Fibroblast of peridontal ligament (primary cell): ENCODE measurements at regions not wholly inside any gene's neighbourhood (a gene's known extent, or its start where the extent isn't known, plus 50 kb on each side); places are given as distances from the start of the nearest gene placed in this dataset.

Experiments used
- DNase-seq: peaks from one replicate; pipeline ENCODE4 v3.0.0-alpha.2; 2010; ENCODE audit errors: extremely low read depth

GRCh38 chr4:134364928-134365327 lies 163.3 kb upstream of the PABPC4L start:
- no peak for DNase-seq

DNA sequence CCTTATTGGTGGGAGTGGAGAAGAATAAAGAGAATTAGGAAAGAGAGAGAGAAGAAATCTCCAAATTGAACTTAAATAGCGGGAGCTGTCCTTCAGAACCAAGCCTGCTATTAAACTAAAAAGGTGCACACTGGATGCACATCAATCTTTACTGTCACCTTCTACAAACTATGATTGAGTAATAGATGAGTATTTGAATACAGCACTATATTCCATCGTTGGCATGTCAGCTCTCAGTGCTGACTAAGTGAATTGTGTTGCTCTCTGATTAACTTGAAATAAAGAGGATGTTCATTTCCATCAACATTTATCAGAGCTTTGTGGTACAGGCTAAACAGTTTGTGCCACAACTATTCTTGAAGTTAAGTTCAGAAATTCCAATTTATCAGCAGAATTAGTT lies 143.7 kb upstream of the PABPC4L start:
- no peak for DNase-seq

DNA sequence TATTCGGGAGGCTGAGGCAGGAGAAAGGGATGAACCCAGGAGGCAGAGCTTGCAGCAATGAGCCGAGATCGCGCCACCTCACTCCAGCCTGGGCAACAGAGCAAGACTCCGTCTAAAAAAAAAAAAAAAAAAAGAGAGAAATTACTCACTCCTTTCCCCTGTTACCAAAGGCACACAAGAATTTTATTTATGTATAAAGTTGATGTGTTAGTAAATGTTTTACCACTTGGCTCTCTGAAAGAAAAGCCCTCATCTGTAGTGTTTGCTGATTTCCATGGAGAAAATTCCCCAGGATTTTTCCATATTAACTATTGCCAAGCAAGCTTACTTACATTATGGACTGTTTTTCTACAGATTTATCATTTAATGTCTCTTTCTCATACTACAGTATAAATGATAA lies 142.1 kb upstream of the PABPC4L start:
- no peak for DNase-seq

GRCh38 chr4:134343081-134343480 lies 141.5 kb upstream of the PABPC4L start:
- no peak for DNase-seq

GRCh38 chr4:134337574-134337973 lies 136.0 kb upstream of the PABPC4L start:
- DNase-seq: no peak

DNA sequence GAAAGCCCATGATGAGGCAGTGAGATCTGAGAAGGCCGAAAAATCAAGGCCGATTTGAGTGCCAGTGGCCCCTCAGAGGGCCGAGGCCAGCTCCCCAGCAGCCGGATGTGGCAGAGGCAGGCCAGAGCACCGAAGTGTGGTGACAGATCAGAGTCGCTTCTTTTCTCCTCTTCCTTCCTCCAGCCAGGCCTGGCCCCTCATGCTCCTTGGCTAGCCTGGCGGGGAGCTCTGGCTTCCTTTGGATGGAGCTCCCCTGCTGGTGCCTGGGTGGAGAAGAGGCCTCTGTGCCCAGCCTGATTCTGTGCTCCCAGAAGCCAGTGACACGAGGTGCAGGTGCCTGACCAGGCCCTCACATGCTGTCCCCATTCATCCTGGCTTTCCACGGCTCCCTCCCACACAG lies 127.2 kb upstream of the PABPC4L start:
- no peak for DNase-seq

DNA sequence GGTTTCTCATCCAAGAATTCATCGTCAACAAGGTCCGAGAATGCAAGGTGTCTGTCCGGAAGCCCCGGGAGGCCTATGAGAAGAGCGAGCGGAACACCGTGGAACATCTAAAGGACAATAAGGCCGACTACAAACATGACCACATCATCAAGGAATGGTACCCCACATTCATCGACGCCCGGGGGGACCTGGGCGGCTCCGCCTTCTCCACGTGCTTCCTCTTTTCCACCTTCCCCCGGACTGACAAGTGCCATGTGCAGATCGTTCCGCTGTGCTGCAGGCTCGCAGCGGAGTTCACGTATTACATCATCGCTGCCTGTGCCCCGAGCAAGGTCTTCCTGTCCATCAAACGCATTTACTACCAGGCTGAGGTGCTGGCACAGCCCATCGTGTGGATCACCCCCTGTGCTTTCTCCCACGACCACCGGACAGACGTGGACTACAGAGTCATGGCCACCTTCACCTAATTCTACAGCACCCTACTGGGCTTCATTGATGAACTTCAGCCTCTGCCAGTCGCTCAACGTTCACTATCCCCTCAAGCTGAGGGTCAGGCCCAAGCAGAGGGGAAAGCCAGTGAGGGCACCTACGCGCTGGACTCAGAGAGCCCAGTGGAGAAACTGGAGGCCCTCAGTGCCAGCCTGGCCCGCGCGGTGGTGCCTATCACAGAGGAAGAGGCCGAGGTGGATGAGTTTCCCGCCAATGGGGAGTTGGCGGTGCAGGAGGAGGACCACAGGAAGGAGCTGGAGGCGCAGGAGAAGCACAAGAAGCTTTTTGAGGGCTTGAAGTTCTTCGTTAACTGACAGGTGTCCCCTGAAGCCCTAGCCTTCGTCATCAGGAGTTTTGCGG lies 125.9 kb upstream of the PABPC4L start:
- DNase-seq: no peak

DNA sequence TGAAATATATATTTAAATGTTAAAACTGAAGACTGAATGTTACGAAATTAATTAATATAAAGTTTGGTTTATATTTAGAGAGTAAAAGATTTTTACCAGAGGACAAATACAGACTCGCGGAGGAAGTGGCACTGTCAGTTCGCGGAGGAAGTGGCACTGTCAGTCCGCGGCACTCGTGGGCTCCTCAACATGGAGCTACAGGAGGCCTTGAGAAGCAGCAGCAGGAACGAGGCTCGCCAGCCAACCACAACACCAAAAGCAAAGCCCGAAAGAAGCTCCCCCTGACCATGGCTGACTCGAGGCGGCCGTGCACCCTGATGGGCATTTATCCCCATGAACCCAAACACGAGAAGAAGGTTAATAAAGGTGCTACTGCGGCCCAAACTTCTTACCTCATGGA lies 125.3 kb upstream of the PABPC4L start:
- no peak for DNase-seq

GRCh38 chr4:134324179-134324578 lies 122.6 kb upstream of the PABPC4L start:
- no peak for DNase-seq

DNA sequence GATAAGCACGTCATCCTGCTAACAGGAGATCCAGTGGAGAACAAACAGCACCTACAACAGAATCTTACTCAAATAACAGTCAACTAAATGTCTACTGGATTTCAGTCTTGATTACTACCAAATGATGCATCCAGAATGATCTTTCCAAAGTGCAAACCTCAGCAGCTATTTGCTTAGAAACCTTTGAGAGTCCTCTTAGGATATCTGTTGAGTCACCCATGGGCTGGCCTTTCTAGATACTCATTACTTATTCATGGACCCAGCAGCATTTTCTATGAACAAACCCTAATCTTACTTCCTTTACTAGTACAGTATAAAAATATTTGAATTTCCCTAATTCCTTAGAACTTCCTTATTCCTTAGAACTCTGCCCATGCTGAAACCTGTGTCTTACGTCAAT lies 118.5 kb upstream of the PABPC4L start:
- peak; percentile 36 for DNase-seq

GRCh38 chr4:134313591-134313990 lies 112.0 kb upstream of the PABPC4L start:
- peak; percentile 35 for DNase-seq

DNA sequence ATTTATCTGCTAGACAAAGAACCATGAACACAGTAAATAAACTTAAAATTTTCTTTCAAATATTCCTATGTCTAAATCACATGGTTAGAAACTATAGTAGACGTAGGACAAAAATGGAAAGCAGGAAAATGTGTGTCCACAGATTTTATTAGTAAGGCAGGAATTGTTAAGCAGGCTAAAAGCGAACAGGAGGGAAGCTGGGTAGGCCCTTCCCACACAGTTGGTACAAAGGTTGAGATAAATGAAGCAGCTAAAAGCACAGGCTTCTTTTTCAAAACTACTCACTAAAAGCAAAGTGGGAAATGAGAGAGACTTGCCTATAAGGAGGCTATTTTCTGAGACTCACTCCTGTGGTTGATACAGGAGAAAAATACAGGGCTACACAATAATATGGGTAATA lies 108.1 kb upstream of the PABPC4L start:
- no peak for DNase-seq

GRCh38 chr4:134308910-134309309 lies 107.3 kb upstream of the PABPC4L start:
- peak; percentile 41 for DNase-seq

- DNase-seq: no peak
Observed at GRCh38 chr4:134298313-134298712, 96.7 kb upstream of the PABPC4L start.

GRCh38 chr4:134297765-134298164 lies 96.2 kb upstream of the PABPC4L start:
- no peak for DNase-seq

GRCh38 chr4:134282680-134283079 lies 81.1 kb upstream of the PABPC4L start:
- DNase-seq: no peak

DNA sequence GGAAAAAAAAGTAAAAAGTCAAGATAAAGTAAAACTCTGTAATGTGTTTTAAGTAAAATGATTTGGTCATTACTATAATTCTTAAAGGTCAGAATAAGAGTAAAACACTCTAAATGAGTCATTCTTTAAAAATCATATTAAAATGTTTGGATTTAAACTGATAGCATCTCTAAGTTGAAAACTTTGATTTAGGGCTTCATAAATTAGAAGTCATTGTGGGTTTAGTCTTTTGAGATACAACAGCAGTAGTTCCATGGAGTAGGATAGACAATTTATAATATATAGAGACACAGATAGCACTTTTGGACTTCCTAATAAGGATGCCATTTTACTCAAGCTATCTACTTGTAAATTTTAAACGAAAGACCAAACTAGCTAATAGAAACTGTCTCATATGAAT lies 77.1 kb upstream of the PABPC4L start:
- DNase-seq: no peak

DNA sequence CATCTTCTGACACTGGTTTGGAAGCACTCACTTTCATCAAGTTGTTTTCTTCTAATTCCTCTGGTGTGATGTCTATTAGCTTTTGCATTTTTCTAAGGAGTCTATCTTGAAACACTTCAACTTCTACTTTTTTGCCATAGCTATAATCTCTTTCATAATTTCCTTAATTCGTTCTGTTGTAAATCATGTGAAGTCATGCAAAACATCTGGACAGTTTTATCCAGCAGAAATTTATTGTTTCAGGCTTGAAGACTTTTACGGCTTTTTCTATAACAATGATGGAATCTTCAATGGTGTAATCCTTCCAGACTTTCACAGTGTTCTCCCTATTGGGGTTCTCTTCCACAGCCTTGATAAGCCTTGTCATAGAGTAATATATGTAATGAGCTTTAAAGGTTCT lies 74.9 kb upstream of the PABPC4L start:
- no peak for DNase-seq

GRCh38 chr4:134260126-134260525 lies 58.5 kb upstream of the PABPC4L start:
- DNase-seq: no peak
